ENCODE measurements at regions not wholly inside any gene's neighbourhood (a gene's known extent, or its start where the extent isn't known, plus 50 kb on each side); places are given as distances from the start of the nearest gene placed in this dataset.
A peak's percentile ranks its signal among the peaks of the same experiment; 100 is the strongest.
"Not testable (repeated sequence)": the region's sequence is repeated elsewhere in the genome, so short reads cannot be mapped to it uniquely, and the experiment has no call there.

- H3K36me3 ChIP-seq (ENCODE audit: control insufficient read depth in 2 of 3, insufficient read depth in 3 of 3, low read length in 3 of 3), result no peaks in the 10 kb centered on the region
- H3K4me1 ChIP-seq (ENCODE audit: control insufficient read depth in 2 of 3, insufficient read depth in 2 of 3, low read depth in 1 of 3, low read length in 3 of 3), result no peaks in the 10 kb centered on the region
- no peak overlapping the region for H3K4me3 ChIP-seq (ENCODE audit: low read length in 3 of 3)
- no peaks in the 10 kb centered on the region for H3K27me3 ChIP-seq (ENCODE audit: control insufficient read depth, insufficient read depth, low read length)
- H3K9ac ChIP-seq (ENCODE audit: low read length in 3 of 3), result no peak overlapping the region
- H3K27ac ChIP-seq (ENCODE audit: low read depth in 2 of 2, low read length in 2 of 2), result no peak overlapping the region
- H3K9me3 ChIP-seq (ENCODE audit: control insufficient read depth in 2 of 3, insufficient read depth in 1 of 3, low read length in 3 of 3), result no peaks in the 10 kb centered on the region
- DNase-seq (peak in 2 of 5 donors; percentile 6 to 10), FAIRE-seq (no peak)
- intact Hi-C loops (cut with DNase I), result no loop called here
- TF ChIP-seq CTCF (IDR thresholded peaks at IDR 0.05; ENCODE audit: borderline replicate concordance, extremely low read depth, insufficient read depth), result no peak
Measured at GRCh38 chr5:57082441-57083067, 91.3 kb upstream of the GPBP1 start.

GRCh38 chr5:57085306-57086081, 88.4 kb upstream of the GPBP1 start:
- TF ChIP-seq CTCF (IDR thresholded peaks at IDR 0.05; ENCODE audit: borderline replicate concordance, extremely low read depth, insufficient read depth), result no peak
- no peak overlapping the region for H3K4me3 ChIP-seq (ENCODE audit: low read length in 3 of 3)
- H3K36me3 ChIP-seq (ENCODE audit: control insufficient read depth in 2 of 3, insufficient read depth in 3 of 3, low read length in 3 of 3), result no peaks in the 10 kb centered on the region
- H3K27me3 ChIP-seq (ENCODE audit: control insufficient read depth, insufficient read depth, low read length), result no peaks in the 10 kb centered on the region
- no peak overlapping the region for H3K9ac ChIP-seq (ENCODE audit: low read length in 3 of 3)
- intact Hi-C loops (cut with DNase I), result no loop called here
- FAIRE-seq (no peak), DNase-seq (no peak)
- no peaks in the 10 kb centered on the region for H3K9me3 ChIP-seq (ENCODE audit: control insufficient read depth in 2 of 3, insufficient read depth in 1 of 3, low read length in 3 of 3)
- H3K27ac ChIP-seq (ENCODE audit: low read depth in 2 of 2, low read length in 2 of 2), result no peak overlapping the region
- H3K4me1 ChIP-seq (ENCODE audit: control insufficient read depth in 2 of 3, insufficient read depth in 2 of 3, low read depth in 1 of 3, low read length in 3 of 3), result no peaks in the 10 kb centered on the region

- H3K4me3 ChIP-seq (ENCODE audit: low read length in 3 of 3); H3K9ac ChIP-seq (ENCODE audit: low read length in 3 of 3); H3K27me3 ChIP-seq (ENCODE audit: control insufficient read depth, insufficient read depth, low read length); FAIRE-seq; H3K36me3 ChIP-seq (ENCODE audit: control insufficient read depth in 2 of 3, insufficient read depth in 3 of 3, low read length in 3 of 3); H3K27ac ChIP-seq (ENCODE audit: low read depth in 2 of 2, low read length in 2 of 2); H3K9me3 ChIP-seq (ENCODE audit: control insufficient read depth in 2 of 3, insufficient read depth in 1 of 3, low read length in 3 of 3); intact Hi-C loops (cut with DNase I); H3K4me1 ChIP-seq (ENCODE audit: control insufficient read depth in 2 of 3, insufficient read depth in 2 of 3, low read depth in 1 of 3, low read length in 3 of 3); DNase-seq: not testable (repeated sequence)
Measured at GRCh38 chr5:57087947-57088346, 85.9 kb upstream of the GPBP1 start.
